ENCODE measurements at regions not wholly inside any gene's neighbourhood (a gene's known extent, or its start where the extent isn't known, plus 50 kb on each side); places are given as distances from the start of the nearest gene placed in this dataset.

GRCh38 chr1:14156543-14156942 is 441.9 kb upstream of the KAZN start:
- in situ Hi-C loops (cut with HindIII; ENCODE audit: low sequenced_read_pairs) = no loop called here
- no peak overlapping the region for H3K4me3 ChIP-seq (ENCODE audit: low read depth, low read length)
- no peak for TF ChIP-seq CTCF (IDR thresholded peaks at IDR 0.05; ENCODE audit: low read depth, low read length)
- no peak for DNase-seq (ENCODE audit: low read depth, low spot score)

GRCh38 chr1:14160781-14161180 is 437.7 kb upstream of the KAZN start:
- TF ChIP-seq CTCF (IDR thresholded peaks at IDR 0.05; ENCODE audit: low read depth, low read length) = no peak
- in situ Hi-C loops (cut with HindIII; ENCODE audit: low sequenced_read_pairs) = no loop called here
- DNase-seq (ENCODE audit: low read depth, low spot score) = no peak
- no peak overlapping the region for H3K4me3 ChIP-seq (ENCODE audit: low read depth, low read length)

GRCh38 chr1:14163246-14163645 is 435.2 kb upstream of the KAZN start:
- no peak overlapping the region for H3K4me3 ChIP-seq (ENCODE audit: low read depth, low read length)
- DNase-seq (ENCODE audit: low read depth, low spot score) = no peak
- in situ Hi-C loops (cut with HindIII; ENCODE audit: low sequenced_read_pairs) = no loop called here
- no peak for TF ChIP-seq CTCF (IDR thresholded peaks at IDR 0.05; ENCODE audit: low read depth, low read length)

GRCh38 chr1:14165371-14165801 is 433.1 kb upstream of the KAZN start:
- DNase-seq (ENCODE audit: low read depth, low spot score) = no peak
- no peak overlapping the region for H3K4me3 ChIP-seq (ENCODE audit: low read depth, low read length)
- in situ Hi-C loops (cut with HindIII; ENCODE audit: low sequenced_read_pairs) = no loop called here
- no peak for TF ChIP-seq CTCF (IDR thresholded peaks at IDR 0.05; ENCODE audit: low read depth, low read length)

GRCh38 chr1:14167884-14168283 is 430.6 kb upstream of the KAZN start:
- no peak for DNase-seq (ENCODE audit: low read depth, low spot score)
- no peak overlapping the region for H3K4me3 ChIP-seq (ENCODE audit: low read depth, low read length)
- TF ChIP-seq CTCF (IDR thresholded peaks at IDR 0.05; ENCODE audit: low read depth, low read length) = no peak
- in situ Hi-C loops (cut with HindIII; ENCODE audit: low sequenced_read_pairs) = no loop called here

- in situ Hi-C loops (cut with HindIII; ENCODE audit: low sequenced_read_pairs) = no loop called here
- DNase-seq (ENCODE audit: low read depth, low spot score) = no peak
- TF ChIP-seq CTCF (IDR thresholded peaks at IDR 0.05; ENCODE audit: low read depth, low read length) = no peak
- H3K4me3 ChIP-seq (ENCODE audit: low read depth, low read length) = no peak overlapping the region
These were observed 430.0 kb upstream of the KAZN start for GRCh38 chr1:14168326-14169063.

All from astrocyte of the spinal cord (primary cell).